GM18499 (cell line): ENCODE measurements at regions not wholly inside any gene's neighbourhood (a gene's known extent, or its start where the extent isn't known, plus 50 kb on each side); places are given as distances from the start of the nearest gene placed in this dataset.
A peak's percentile ranks its signal among the peaks of the same experiment; 100 is the strongest.

Source experiments
- ATAC-seq: cut with Tn5 transposase; IDR thresholded peaks from one replicate; pipeline ENCODE4 v1.9.1; 2021; ENCODE audit warnings: moderate number of reproducible peaks; ENCODE audit not compliant: insufficient read depth, unreplicated experiment

DNA sequence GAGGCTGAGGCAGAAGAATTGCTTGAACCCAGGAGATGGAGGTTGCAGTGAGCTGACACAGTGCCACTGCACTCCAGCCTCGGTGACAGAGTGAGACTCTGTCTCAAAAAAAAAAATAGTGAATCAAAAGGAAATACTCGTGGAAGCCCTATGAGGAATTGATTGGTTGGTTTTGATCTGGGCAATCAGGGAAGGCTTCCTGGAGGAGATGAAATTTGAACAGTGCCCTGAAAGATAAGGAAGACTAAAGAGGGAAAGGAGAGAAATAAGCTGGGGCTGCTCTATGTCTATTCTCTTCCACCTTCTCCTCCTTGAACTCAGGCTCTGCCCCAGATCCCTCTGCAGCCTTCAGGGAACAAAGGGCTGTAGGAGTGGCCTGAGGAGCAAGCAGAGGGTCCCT lies 54.1 kb downstream of the IRF2BPL start:
- no peak for ATAC-seq

- ATAC-seq, result no peak
Observed at GRCh38 chr14:76971549-76971948, 57.0 kb downstream of the IRF2BPL start.

GRCh38 chr14:76968621-76969063 lies 59.9 kb downstream of the IRF2BPL start:
- ATAC-seq, result no peak

GRCh38 chr14:76967788-76968187 lies 60.7 kb downstream of the IRF2BPL start:
- no peak for ATAC-seq

- no peak for ATAC-seq
Observed at GRCh38 chr14:76965232-76965631, 63.3 kb downstream of the IRF2BPL start.

GRCh38 chr14:76964695-76965094 lies 63.8 kb downstream of the IRF2BPL start:
- ATAC-seq, result no peak

GRCh38 chr14:76963372-76963771 lies 65.1 kb downstream of the IRF2BPL start:
- no peak for ATAC-seq

DNA sequence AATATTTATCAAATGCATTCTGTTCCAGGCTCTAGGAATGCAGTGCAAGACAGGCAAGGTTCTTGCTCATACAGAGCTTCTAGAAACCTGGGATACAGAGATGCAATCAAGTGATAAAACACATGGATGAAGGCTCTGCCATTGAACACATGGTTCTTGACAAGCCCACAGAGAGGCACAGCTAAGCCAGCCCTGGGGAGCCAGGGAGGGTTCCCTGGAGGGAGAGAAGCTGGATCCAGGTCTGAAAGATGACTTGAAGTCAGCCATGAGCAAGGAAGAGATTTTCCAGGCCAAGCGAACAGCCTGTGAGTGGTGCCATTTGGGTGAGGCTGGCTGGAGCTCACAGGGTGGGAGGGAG lies 66.2 kb downstream of the IRF2BPL start:
- no peak for ATAC-seq

GRCh38 chr14:76961631-76962302 lies 66.7 kb downstream of the IRF2BPL start:
- peak; percentile 69 for ATAC-seq

GRCh38 chr14:76958980-76959710 lies 69.4 kb downstream of the IRF2BPL start:
- ATAC-seq, result peak; percentile 32

GRCh38 chr14:76958020-76958979 lies 70.2 kb downstream of the IRF2BPL start:
- no peak for ATAC-seq

DNA sequence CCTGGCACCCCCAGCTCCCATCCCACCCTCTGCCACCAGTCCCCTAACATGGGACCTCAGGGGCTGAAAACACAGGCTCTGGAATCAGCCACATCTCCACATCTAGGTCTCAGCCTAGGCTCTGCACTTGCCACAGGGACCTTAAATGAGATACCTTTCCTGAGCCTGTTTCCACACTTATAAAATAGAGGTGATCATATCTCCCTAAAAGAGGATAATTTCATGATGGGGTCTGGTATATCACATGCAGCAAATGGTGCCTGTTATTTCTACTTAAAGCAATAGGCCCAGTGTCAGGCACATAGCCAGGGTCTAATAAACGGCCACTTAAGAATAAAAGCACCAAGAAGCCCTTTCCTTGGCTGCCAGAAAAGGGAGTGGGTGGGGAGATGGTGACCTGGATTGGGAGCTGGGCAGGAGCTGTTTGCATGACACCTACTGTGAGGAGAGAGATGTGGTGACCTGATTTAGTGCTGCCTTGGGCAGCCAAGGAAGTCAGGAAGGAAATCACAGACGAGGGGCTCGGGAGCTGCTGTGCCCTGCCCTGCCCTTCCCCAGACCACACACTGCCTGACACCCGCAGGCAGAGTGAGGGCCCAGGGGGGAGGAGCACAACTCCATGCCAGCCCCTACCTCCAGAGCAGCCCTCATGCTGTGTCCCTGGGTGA lies 71.2 kb downstream of the IRF2BPL start:
- ATAC-seq, result no peak

DNA sequence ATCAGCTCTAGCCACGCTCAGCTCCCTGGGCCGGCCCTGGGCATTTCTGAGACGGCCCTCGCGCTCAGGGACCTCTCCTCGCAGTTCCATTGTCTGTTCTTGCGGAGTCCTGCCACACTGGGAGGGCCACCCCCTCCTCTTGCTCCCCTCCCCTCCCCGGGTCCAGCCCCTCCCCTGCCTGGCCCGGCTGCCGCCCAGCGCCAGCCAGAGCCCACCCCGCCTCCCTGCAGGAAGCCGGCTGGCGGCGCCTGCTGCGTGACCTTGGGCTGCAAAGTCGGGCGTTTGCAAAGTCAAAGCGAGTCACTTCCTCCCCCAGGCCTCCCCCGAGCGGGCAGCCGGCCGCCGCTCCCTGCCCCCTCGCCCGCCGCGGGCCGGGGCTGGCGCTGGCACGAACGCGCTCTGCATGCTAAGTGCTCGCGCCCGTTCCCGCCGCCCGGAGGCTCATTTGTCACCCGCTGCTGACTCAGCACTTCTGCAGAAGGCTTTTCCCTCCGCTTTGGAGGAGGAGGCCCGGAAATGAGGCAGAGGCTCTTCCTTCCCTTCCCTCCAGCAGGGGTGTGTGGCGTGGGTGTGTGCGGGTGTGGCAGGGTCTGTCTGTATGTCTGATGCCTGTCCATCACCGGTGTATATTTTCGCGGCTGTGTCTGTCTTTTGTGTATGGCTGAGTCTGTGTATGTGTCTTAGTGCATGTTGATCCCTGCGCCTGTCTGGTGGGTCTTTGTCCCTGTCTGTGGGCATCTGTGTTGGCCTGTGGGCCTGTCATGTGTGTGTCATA lies 72.0 kb downstream of the IRF2BPL start:
- ATAC-seq, result no peak

DNA sequence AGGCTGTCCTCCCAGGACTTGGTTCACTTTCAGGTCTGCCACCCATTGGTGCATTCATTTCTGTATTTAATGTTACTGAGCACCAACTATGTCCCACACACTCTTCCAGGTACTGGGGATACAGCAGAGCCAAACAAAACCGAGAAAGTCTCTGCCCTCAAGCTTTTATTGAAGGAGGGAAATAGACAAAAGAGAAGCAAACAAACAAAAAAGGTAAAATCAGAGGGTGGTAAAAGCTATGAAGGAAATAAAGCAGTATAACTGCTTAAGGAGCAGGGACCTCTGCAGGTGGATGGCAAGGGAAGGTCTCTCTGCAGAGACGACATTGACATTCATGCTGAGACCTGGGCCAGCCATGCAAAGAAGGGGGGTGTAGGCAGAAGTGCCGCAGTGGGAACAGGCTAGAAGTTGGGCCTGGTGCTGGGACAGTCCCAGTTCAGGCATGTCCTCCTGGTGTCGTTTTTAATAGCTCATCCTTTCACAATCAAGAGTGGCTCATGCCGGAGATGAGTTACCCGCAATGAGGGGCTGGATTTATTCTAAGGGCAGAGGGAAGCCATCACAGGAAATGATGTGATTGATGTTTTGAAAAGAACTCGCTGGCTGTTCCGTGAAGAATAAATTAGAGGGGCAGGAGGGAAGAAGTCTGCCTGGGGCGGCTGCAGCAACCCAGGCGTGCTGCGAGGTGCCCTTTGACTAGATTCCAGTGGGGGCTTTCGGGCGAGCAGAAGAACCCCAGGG lies 72.8 kb downstream of the IRF2BPL start:
- no peak for ATAC-seq

GRCh38 chr14:76954394-76955190 lies 73.9 kb downstream of the IRF2BPL start:
- no peak for ATAC-seq

DNA sequence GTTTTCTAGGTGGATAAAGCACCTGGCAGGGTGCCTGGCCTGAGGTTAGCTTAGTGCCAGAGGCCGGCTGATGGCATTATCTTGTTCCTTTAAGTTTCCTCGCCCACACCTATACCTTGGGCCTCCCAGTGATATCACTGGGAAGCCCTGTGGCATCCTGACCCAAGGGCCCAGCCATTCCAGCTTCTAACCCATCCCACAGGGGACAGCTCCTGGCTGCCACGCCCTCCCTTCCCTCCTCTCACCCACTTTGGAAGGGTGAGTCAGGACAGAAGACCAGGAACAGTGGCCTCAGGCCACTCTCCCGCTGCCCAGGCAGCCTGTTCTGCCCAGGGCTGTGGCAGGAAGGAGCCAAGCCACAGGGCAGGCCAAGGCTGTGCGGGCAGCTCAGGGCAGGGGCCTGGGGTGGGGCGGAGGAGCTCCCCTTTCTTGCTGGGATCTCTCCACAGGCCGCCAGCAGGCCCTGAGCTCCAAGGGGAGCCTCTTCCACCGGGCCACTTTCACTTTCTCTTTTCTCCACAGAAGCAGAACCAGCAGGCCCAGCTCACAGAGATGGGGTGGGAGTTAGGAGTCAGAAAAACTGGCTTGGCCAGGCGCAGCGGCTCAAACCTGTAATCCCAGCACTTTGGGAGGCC lies 75.1 kb downstream of the IRF2BPL start:
- ATAC-seq, result no peak

DNA sequence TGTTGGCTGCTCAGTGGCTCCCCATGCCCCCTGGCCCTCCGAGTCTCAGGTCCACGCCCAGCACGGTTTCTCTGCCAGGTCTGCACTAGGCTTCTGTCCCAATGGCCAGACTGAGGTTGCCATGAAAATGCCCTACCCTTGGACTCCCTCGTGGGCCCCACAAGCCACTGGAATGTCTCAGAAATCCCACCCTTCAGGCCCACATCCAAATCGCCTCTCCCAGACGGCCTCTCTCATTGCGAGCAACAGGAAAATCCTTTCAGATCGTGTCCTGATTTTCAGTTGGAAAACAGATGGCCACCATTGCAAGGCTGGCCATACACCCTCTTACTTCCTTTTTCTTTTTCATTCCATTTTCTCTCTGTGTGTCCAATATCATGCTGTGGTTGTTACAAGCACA lies 77.3 kb downstream of the IRF2BPL start:
- no peak for ATAC-seq
